ENCODE measurements at regions not wholly inside any gene's neighbourhood (a gene's known extent, or its start where the extent isn't known, plus 50 kb on each side); places are given as distances from the start of the nearest gene placed in this dataset.

DNA sequence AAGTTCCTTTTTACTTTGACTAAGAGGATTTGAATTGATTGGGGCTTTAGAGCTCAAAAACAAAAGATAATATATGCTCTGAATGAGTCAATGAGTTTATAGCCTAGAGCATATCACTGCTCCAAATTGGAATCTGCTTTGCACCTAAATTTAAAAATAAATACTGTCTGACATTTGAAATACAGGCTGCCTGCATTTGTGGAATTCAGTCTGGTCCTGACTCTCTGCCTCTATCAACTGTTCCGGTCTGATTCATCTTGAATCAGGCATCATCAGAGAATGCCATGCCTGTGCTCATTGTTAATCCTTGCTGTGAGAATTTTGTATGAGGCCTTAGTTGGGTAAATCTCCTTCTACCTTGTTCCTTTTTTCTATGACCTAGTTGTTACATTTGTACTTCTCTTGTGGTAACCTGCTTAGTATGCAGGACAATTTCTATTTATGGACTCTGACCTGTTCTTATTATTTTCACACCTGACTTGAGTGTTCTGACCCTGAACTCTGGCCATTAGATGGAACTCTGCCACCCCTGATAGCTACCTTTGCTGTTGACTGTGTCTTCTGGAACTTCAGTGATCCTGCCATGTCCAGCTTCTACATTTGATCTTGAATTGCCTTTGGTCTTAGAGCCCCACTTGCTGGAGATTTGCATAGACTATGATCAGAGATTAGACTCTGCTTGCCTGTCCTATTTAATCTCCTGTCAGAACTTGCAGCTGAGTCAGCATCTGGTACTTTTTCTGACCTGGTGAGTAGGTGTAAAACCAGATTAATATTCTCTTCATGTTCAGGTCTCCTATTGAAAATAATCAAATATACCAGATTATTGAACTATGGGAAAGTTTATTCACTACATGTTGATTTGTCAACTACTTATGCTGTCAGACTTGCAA is 442.7 kb upstream of the HS3ST5 start:
- no peak for DNase-seq (ENCODE audit: low read depth)

DNA sequence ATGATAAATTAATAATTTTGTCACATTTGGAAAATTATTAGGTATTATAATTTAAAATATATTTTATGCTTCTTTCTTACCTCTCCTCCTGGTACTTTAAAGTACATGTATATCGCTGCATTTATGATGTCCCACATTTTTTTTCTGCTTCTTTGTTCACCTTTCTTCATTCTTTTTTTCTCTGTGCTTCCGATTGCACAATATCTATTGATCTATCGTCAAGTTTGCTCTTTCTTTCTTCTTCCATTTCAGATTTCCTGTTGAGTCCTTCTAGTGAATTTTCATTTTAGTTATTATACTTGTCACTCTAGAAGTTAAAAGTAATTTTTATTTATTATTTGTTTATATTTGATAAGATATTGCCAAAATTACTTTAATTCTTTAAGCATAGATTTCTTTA is 441.0 kb upstream of the HS3ST5 start:
- DNase-seq (ENCODE audit: low read depth) = no peak

DNA sequence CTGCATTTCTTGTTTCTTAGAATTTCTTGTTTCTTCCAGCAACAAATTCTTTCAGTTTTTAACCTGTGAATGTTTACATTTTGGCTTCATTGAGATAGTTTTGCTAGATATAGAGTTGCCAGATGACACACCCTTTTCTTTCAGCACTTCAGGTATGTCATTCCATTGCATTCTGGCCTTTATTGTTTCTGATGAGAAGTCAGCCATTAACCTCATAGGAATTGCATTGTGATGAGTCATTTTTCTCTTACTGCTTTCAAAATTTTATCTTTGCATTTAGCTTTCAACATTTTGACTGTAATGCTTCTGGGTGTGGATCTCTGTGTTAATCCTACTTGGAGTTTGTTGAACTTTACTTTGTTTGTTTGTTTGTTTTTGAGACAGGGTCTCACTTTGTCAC is 440.3 kb upstream of the HS3ST5 start:
- DNase-seq (ENCODE audit: low read depth) = no peak

DNA sequence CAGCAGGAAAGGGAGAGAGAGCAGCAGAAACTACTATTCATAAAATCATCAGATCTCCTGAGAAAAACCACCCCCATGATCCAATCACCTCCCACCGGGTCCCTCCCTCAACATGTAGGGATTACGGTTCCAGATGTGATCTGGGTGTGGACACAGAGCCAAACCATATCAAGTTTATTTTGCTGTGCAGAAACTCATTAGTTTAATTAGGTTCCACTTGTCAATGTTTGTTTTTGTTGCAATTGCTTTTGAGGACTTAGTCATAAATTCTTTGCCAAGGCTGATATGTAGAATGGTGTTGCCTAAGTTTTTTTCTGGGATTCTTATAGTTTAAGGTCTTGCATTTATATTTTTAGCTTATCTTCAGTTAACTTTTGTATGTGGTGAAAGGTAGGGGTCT is 422.0 kb upstream of the HS3ST5 start:
- no peak for DNase-seq (ENCODE audit: low read depth)

DNA sequence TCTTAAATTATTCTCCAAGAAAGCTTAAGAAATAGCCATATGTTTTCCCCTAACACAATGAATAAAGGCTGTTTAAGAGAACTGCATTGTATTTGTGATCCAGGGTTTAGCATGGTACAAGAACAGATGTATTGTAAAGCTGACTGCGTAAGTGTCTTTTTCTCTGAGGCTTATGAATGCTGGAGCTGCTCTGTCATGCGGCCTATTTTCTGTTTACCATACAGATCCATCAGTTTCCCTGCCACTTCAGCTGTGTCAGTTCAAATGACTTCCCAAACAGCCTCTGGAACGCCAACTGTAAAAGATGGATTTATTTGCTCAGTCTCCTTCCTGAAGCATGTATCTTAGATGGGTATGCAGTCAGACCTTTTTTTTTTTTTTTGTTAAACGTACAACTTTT is 419.3 kb upstream of the HS3ST5 start:
- DNase-seq (ENCODE audit: low read depth) = no peak

DNA sequence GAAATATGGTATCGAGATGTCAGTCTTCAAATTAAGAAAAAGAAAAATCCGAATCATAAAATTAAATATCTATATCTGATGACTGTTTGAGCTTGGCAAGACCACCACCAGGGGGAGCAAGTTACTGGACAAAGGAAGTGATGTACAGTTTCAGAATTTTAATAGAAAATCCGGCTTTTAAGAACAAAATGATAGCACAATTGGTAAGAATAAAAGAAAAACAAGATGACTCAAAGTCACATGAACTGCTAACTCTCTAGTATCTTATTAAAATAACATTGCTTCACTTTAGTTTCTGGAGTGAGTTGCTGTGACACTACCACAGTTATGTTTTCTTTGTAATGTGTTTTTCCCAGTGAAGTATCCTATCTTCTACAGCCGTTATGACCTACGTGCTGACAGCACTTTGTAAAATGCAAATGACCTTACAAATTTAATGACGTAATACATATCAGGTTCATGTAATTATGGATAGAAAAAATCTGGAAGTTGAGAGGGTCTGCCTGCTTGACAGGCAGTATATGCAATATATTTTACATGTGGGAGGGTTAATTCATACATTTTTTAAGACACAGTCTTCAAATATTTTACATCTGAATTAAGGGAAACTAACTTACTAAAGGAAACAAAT is 405.3 kb upstream of the HS3ST5 start:
- peak; percentile 3 for DNase-seq (ENCODE audit: low read depth)

GRCh38 chr6:114740547-114740946 is 397.7 kb upstream of the HS3ST5 start:
- DNase-seq (ENCODE audit: low read depth) = no peak

DNA sequence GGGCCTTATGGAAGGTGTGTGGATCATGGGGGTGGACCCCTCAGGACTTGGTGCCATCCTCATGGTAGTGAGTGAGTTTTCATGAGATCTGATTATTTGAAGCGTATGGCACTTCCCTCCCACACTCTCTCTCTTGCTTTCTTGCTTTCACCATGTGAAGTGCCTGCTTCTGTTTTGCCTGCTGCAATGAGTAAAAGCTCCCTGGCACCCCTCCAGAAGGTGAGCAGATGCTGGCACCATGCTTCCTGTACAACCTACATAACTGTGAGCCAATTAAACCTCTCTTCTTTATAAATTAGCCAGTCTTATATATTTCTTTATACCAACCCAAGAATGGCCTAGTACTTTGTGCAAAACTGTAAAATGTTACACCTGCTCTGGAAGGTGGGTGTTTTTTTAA is 396.8 kb upstream of the HS3ST5 start:
- DNase-seq (ENCODE audit: low read depth) = no peak

DNA sequence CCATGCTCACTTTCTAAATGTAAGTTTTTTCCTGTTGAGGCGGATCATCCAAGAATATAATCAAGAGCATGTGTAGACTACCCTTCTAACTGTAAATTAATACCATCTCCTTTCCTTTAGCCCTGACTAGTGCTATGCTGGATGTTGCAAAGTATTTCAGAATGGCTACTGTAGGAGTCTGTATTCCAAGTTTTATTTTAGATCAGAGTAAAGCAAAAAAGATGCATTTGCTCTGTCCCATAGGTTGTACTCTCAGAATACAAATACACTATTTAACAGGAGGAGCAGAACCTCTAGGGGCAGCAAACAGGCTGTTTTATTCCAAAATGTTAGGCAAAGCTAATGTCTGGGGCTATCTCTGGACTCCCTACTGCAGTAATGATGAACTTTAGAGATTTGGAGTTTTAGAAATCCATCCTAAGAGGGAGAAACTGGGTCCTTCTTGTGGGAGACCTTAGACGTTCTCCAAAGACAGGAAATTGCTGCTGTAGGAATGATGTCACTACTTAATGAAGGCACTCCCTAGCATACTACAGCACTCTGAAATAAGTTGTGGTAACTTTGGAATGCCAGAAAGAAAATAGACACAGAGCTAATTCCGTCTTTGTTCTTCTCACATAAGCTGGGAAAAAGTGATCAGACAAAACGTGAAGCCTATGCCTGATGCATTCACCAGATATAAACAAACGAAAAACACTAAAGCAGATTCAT is 392.4 kb upstream of the HS3ST5 start:
- DNase-seq (ENCODE audit: low read depth) = no peak

GRCh38 chr6:114733596-114733995 is 390.8 kb upstream of the HS3ST5 start:
- DNase-seq (ENCODE audit: low read depth) = no peak

DNA sequence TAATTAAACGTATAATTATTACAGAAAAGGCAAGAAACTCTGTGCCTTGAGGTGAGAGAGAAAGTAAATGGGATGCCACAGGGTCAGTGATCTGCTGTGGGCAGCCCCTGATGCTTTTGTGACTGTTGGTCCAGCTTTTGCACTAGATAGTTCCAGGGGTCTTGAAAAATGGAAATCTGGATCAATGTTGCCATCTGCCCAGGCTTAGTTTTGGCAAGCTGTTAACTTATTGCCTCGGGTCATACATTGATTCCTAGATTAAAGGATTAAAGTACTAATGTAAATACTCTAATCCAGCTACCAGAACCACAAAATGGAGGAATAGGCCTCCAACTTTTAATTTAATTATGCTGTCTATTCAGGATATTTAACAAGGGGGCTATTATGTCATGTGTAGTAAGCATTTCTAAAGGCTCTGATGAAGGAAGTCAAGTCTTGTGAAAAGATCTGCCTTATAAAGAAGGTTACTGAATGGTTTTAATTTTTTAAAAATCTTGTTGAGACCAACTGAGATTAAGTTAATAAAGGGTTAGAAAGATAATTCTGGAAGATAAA is 376.0 kb upstream of the HS3ST5 start:
- DNase-seq (ENCODE audit: low read depth) = no peak

- DNase-seq (ENCODE audit: low read depth) = no peak
These were observed 375.4 kb upstream of the HS3ST5 start for GRCh38 chr6:114718186-114718585.

- no peak for DNase-seq (ENCODE audit: low read depth)
These were observed 372.1 kb upstream of the HS3ST5 start for GRCh38 chr6:114714836-114715507.

DNA sequence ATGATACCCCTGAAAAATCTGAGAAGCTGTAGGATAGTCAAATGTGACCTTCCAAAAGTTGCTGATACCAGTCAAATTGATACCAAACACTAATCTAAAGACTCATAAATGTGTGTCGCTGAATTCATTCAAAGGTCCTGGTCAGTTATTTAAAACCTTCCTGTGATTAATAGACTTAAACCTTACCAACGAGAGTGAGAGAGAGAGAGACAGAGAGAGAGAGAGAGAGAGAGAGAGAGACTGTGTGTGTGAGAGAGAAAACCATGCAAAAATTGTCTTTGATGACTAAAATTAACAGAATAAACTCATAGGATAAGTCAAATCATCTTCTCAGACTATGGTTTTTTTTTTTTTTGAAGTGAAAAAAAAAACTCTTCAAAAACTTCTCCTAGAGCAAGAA is 370.9 kb upstream of the HS3ST5 start:
- DNase-seq (ENCODE audit: low read depth) = no peak

GRCh38 chr6:114712129-114712662 is 369.4 kb upstream of the HS3ST5 start:
- no peak for DNase-seq (ENCODE audit: low read depth)

- no peak for DNase-seq (ENCODE audit: low read depth)
These were observed 364.3 kb upstream of the HS3ST5 start for GRCh38 chr6:114707081-114707620.

DNA sequence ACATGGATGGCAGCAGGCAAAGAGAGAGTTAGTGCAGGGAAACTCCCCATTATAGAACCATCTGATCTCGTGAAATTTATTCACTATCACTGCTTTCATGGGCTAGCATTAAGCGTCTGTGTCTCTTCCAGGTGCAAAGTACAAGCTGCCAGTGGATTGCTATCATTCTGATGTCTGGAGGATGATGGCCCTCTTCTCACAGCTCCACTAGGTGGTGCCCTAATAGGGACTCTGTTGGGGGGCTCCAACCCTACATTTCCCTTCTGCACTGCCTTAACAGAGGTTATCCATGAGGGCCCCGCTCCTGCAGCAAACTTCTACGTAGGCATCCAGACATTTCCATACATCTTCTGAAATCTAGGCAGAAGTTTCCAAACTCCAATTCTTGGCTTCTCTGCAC is 347.8 kb upstream of the HS3ST5 start:
- no peak for DNase-seq (ENCODE audit: low read depth)

DNA sequence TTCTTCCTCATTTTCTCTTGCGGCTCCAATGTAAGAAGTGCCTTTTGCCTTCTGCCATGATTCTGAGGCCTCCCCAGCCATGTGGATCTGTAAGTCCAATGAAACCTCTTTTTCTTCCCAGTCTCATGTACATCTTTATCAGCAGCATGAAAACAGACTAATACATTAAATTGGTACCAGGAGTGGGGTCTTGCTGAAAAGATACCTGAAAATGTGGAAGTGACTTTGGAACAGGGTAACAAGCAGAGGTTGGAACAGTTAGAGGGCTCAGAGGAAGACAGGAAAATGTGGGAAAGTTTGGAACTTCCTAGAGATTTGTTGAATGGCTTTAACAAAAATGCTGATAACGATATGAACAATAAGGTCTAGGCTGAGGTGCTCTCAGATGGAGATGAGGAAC is 316.7 kb upstream of the HS3ST5 start:
- DNase-seq (ENCODE audit: low read depth) = no peak

GRCh38 chr6:114651611-114652010 is 308.8 kb upstream of the HS3ST5 start:
- DNase-seq (ENCODE audit: low read depth) = no peak

GRCh38 chr6:114650891-114651290 is 308.1 kb upstream of the HS3ST5 start:
- no peak for DNase-seq (ENCODE audit: low read depth)

GRCh38 chr6:114649298-114649697 is 306.5 kb upstream of the HS3ST5 start:
- no peak for DNase-seq (ENCODE audit: low read depth)

GRCh38 chr6:114648847-114649246 is 306.0 kb upstream of the HS3ST5 start:
- DNase-seq (ENCODE audit: low read depth) = no peak

Measured in GM04503 (cell line).